OCI-LY7 (cell line): ENCODE measurements at regions not wholly inside any gene's neighbourhood (a gene's known extent, or its start where the extent isn't known, plus 50 kb on each side); places are given as distances from the start of the nearest gene placed in this dataset.

Experiments used
- CTCF ChIP-seq: fragments of 200-600 bp; sonication (generic); conservative IDR thresholded peaks from 2 replicates; pipeline ENCODE4 v1.5.1; 2014; ENCODE audit warnings: mild to moderate bottlenecking, antibody characterized with exemption, low read length, moderate library complexity, mixed read lengths
- EZH2phosphoT487 ChIP-seq: fragments of 200-600 bp; sonication (generic); IDR thresholded peaks from 2 replicates; pipeline ENCODE4 v1.6.1; 2018; ENCODE audit warnings: low read depth, borderline replicate concordance, mild to moderate bottlenecking, mixed run types, antibody characterized with exemption, low read length, moderate library complexity, mixed read lengths

- no peak for TF ChIP-seq CTCF
- TF ChIP-seq EZH2phosphoT487 = no peak
Observed at GRCh38 chr2:76275788-76276187, 565.1 kb upstream of the GCFC2 start.
